Fibroblast of skin of right quadriceps (primary cell): ENCODE measurements at regions not wholly inside any gene's neighbourhood (a gene's known extent, or its start where the extent isn't known, plus 50 kb on each side); places are given as distances from the start of the nearest gene placed in this dataset.

Experiments
- DNase-seq: peaks from one replicate; pipeline ENCODE4 v3.0.0-alpha.2; 2013

GRCh38 chr12:11568762-11569478 lies 80.6 kb upstream of the ETV6 start:
- DNase-seq: no peak

- no peak for DNase-seq
Measured at GRCh38 chr12:11569716-11570115, 79.8 kb upstream of the ETV6 start.

GRCh38 chr12:11573880-11574279 lies 75.6 kb upstream of the ETV6 start:
- no peak for DNase-seq

- DNase-seq: peak; percentile 80
Measured at GRCh38 chr12:11576104-11576503, 73.4 kb upstream of the ETV6 start.

- DNase-seq: peak; percentile 25
Measured at GRCh38 chr12:11577658-11578260, 71.7 kb upstream of the ETV6 start.

GRCh38 chr12:11578461-11578993 lies 70.9 kb upstream of the ETV6 start:
- no peak for DNase-seq

- peak; percentile 91 for DNase-seq
Measured at GRCh38 chr12:11580125-11580751, 69.2 kb upstream of the ETV6 start.

GRCh38 chr12:11581179-11581755 lies 68.2 kb upstream of the ETV6 start:
- peak; percentile 73 for DNase-seq

- DNase-seq: peak; percentile 36
Measured at GRCh38 chr12:11584221-11584855, 65.1 kb upstream of the ETV6 start.

- no peak for DNase-seq
Measured at GRCh38 chr12:11592484-11592883, 57.0 kb upstream of the ETV6 start.

GRCh38 chr12:11593013-11593412 lies 56.5 kb upstream of the ETV6 start:
- no peak for DNase-seq

GRCh38 chr12:11595080-11595479 lies 54.4 kb upstream of the ETV6 start:
- DNase-seq: no peak

- DNase-seq: no peak
Measured at GRCh38 chr12:11596141-11596540, 53.3 kb upstream of the ETV6 start.

- DNase-seq: no peak
Measured at GRCh38 chr12:11598900-11599299, 50.6 kb upstream of the ETV6 start.
